Suprapubic skin (tissue), 4 donors: ENCODE measurements at regions not wholly inside any gene's neighbourhood (a gene's known extent, or its start where the extent isn't known, plus 50 kb on each side); places are given as distances from the start of the nearest gene placed in this dataset.

Experiments
- DNase-seq, 2 donors: peaks; one replicate each; pipeline ENCODE4 v3.0.0-alpha.2; 2019; ENCODE audit warnings: low spot score in 2 of 2
- H3K27ac ChIP-seq: fragments of 200-600 bp; sonication (generic); one replicate; pipeline ENCODE4 v1.5.1; 2019
- H3K27me3 ChIP-seq: fragments of 200-600 bp; sonication (generic); one replicate; pipeline ENCODE4 v1.5.1; 2019
- H3K36me3 ChIP-seq: fragments of 200-600 bp; sonication (generic); one replicate; pipeline ENCODE4 v1.5.1; 2019
- H3K4me1 ChIP-seq: fragments of 200-600 bp; sonication (generic); one replicate; pipeline ENCODE4 v1.5.1; 2019
- H3K4me3 ChIP-seq: fragments of 200-600 bp; sonication (generic); one replicate; pipeline ENCODE4 v1.5.1; 2019; ENCODE audit warnings: mild to moderate bottlenecking
- H3K9me3 ChIP-seq: fragments of 200-600 bp; sonication (generic); one replicate; pipeline ENCODE4 v1.5.1; 2019
- EP300 ChIP-seq: sonication (generic); formaldehyde crosslinking; IDR thresholded peaks from one replicate; pipeline ENCODE4 v1.6.1; 2017; ENCODE audit warnings: antibody characterized with exemption
- POLR2A ChIP-seq, 2 donors: fragments of 450-650 bp; IDR thresholded peaks; one replicate each; pipeline ENCODE4 v1.6.1; 2017; ENCODE audit warnings: antibody characterized with exemption in 2 of 2, mild to moderate bottlenecking in 2 of 2, moderate library complexity in 2 of 2
- POLR2AphosphoS5 ChIP-seq, 3 donors: sonication (generic); formaldehyde crosslinking; IDR thresholded peaks; one replicate each; pipeline ENCODE4 v1.6.1; 2017; ENCODE audit warnings: antibody characterized with exemption in 3 of 3
- WGBS: methylation state at CpG from one replicate; pipeline ENCODE4 v1.1.5; 2018; 5-methylcytosine and 5-hydroxymethylcytosine counted together
- TF ChIP-seq, protein P1 (sequence below), 2 donors: fragments of 200-600 bp in 1 of 2; fragments of 450-650 bp in 1 of 2; sonication (generic) in 1 of 2; IDR thresholded peaks; one replicate each; pipeline ENCODE4 v1.5.1; 2016 to 2019; ENCODE audit warnings: antibody characterized with exemption in 2 of 2, mild to moderate bottlenecking in 1 of 2, moderate library complexity in 1 of 2

DNA sequence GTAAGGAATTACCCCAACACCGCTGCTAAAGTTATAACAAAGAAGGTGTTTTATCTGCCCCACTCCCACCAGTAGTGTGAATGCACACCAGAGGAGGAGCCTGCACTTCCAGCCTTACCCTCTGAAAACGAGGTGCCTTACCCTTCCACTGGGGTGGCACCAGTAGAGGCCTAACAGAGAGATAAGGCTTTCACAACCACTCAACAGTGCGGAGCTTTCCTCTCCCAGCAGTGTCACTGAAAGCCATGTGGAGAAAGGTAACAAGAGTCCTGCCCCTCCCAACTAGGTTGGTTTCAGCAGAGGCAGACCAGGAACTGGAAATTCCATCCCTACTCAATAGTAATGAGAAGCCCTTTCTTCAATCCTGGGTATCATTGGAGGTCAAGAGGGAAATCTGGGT lies 539.2 kb downstream of the VGLL3 start:
- H3K27me3 ChIP-seq, result no peaks in the 10 kb centered on the region
- no peak overlapping the region for H3K27ac ChIP-seq
- no peaks in the 10 kb centered on the region for H3K36me3 ChIP-seq
- H3K9me3 ChIP-seq, result no peaks in the 10 kb centered on the region
- H3K4me1 ChIP-seq, result no peaks in the 10 kb centered on the region
- H3K4me3 ChIP-seq, result no peak overlapping the region
- TF ChIP-seq POLR2AphosphoS5 (IDR thresholded peaks at IDR 0.05) (no peak), POLR2A (IDR thresholded peaks at IDR 0.05) (no peak), EP300 (no peak)
- TF ChIP-seq, protein P1, sequence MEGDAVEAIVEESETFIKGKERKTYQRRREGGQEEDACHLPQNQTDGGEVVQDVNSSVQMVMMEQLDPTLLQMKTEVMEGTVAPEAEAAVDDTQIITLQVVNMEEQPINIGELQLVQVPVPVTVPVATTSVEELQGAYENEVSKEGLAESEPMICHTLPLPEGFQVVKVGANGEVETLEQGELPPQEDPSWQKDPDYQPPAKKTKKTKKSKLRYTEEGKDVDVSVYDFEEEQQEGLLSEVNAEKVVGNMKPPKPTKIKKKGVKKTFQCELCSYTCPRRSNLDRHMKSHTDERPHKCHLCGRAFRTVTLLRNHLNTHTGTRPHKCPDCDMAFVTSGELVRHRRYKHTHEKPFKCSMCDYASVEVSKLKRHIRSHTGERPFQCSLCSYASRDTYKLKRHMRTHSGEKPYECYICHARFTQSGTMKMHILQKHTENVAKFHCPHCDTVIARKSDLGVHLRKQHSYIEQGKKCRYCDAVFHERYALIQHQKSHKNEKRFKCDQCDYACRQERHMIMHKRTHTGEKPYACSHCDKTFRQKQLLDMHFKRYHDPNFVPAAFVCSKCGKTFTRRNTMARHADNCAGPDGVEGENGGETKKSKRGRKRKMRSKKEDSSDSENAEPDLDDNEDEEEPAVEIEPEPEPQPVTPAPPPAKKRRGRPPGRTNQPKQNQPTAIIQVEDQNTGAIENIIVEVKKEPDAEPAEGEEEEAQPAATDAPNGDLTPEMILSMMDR (IDR thresholded peaks at IDR 0.05), result no peak
- no peak for DNase-seq
- 88% methylated on average over 3 of the region's 3 CpGs for whole genome bisulfite sequencing

DNA sequence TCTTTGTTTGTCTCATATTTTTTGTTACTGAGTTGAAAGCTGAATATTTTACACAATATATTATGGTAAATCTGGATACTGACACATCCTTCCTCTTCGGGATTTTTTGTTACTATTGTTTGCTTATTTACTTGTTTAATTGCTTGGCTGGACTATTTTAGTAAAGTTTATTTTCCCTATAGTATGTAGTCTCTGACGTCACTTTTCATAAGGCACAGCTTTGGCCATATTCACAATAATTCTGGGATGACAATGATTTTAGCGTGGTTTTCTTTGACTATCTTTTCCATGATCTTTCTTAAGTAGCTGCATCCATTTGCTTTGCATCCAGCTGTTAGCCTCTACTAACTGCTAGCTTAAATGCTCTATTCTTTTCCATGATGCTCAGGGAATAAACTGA lies 552.4 kb downstream of the VGLL3 start:
- Histone ChIP-seq H3K27me3 (no peaks in the 10 kb centered on the region), H3K27ac (no peak overlapping the region), H3K4me3 (no peak overlapping the region), H3K36me3 (no peaks in the 10 kb centered on the region), H3K4me1 (no peaks in the 10 kb centered on the region), H3K9me3 (no peaks in the 10 kb centered on the region)
- no peak for DNase-seq
- no peak for TF ChIP-seq POLR2A (IDR thresholded peaks at IDR 0.05)
- no peak for TF ChIP-seq EP300
- TF ChIP-seq POLR2AphosphoS5 (IDR thresholded peaks at IDR 0.05), result no peak
- TF ChIP-seq, protein P1 (IDR thresholded peaks at IDR 0.05), result no peak
- 81% methylated on average over 3 of the region's 3 CpGs for WGBS

GRCh38 chr3:86427343-86427742 lies 563.6 kb downstream of the VGLL3 start:
- Histone ChIP-seq H3K27me3 (no peaks in the 10 kb centered on the region), H3K4me1 (no peaks in the 10 kb centered on the region), H3K36me3 (no peaks in the 10 kb centered on the region), H3K27ac (no peak overlapping the region), H3K4me3 (no peak overlapping the region), H3K9me3 (no peaks in the 10 kb centered on the region)
- no peak for DNase-seq
- TF ChIP-seq POLR2A (IDR thresholded peaks at IDR 0.05) (no peak), POLR2AphosphoS5 (IDR thresholded peaks at IDR 0.05) (no peak), EP300 (no peak)
- TF ChIP-seq, protein P1 (IDR thresholded peaks at IDR 0.05), result no peak
- 73% methylated on average over 2 of the region's 2 CpGs for WGBS

- Histone ChIP-seq H3K4me3 (no peak overlapping the region), H3K36me3 (no peaks in the 10 kb centered on the region), H3K4me1 (no peaks in the 10 kb centered on the region), H3K27me3 (no peaks in the 10 kb centered on the region), H3K27ac (no peak overlapping the region), H3K9me3 (no peaks in the 10 kb centered on the region)
- no peak for DNase-seq
- TF ChIP-seq, protein P1 (IDR thresholded peaks at IDR 0.05), result no peak
- TF ChIP-seq POLR2AphosphoS5 (IDR thresholded peaks at IDR 0.05) (no peak), POLR2A (IDR thresholded peaks at IDR 0.05) (no peak), EP300 (no peak)
- WGBS, result 93% methylated on average over 21 of the region's 24 CpGs
Observed at GRCh38 chr3:86420990-86421739, 569.8 kb downstream of the VGLL3 start.

DNA sequence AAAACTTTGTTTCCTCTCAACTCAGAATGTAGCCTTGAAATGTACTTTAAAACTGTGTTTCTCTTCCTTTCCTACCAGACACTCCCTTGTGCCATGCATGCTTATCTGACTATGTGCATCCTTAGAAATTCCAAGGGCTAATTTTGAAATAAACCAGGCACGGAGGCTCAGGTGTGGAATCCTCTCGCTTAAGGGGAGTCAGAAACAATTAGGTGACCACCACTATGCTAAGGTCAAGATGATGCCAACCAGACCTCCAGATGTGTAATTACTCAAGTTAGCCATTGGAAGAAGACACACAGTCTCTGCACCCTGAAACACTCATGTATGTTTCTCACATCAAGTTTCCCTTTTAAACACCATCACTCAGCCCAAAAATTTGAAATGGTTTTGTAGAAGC lies 572.1 kb downstream of the VGLL3 start:
- TF ChIP-seq EP300 (no peak), POLR2AphosphoS5 (IDR thresholded peaks at IDR 0.05) (no peak), POLR2A (IDR thresholded peaks at IDR 0.05) (no peak)
- TF ChIP-seq, protein P1 (IDR thresholded peaks at IDR 0.05), result no peak
- Histone ChIP-seq H3K27me3 (no peaks in the 10 kb centered on the region), H3K4me3 (no peak overlapping the region), H3K36me3 (no peaks in the 10 kb centered on the region), H3K27ac (no peak overlapping the region), H3K9me3 (no peaks in the 10 kb centered on the region), H3K4me1 (no peaks in the 10 kb centered on the region)
- WGBS, result 41% methylated on average over 2 of the region's 2 CpGs
- no peak for DNase-seq
